MM.1S (cell line): ENCODE measurements at regions not wholly inside any gene's neighbourhood (a gene's known extent, or its start where the extent isn't known, plus 50 kb on each side); places are given as distances from the start of the nearest gene placed in this dataset.

Experiments
- CTCF ChIP-seq: fragments of 300-600 bp; sonication (generic); IDR thresholded peaks from 2 replicates; pipeline ENCODE4 v1.5.1; 2016; ENCODE audit warnings: antibody characterized with exemption, low read length, mixed read lengths
- EZH2 ChIP-seq: fragments of 300-600 bp; sonication (generic); optimal IDR thresholded peaks from 2 replicates; pipeline ENCODE3; 2017; ENCODE audit warnings: low read depth, mild to moderate bottlenecking, antibody characterized with exemption, low read length, mixed read lengths
- EZH2phosphoT487 ChIP-seq: fragments of 300-600 bp; sonication (generic); IDR thresholded peaks from 2 replicates; pipeline ENCODE4 v1.6.1; 2018; ENCODE audit warnings: antibody characterized with exemption, low read length

DNA sequence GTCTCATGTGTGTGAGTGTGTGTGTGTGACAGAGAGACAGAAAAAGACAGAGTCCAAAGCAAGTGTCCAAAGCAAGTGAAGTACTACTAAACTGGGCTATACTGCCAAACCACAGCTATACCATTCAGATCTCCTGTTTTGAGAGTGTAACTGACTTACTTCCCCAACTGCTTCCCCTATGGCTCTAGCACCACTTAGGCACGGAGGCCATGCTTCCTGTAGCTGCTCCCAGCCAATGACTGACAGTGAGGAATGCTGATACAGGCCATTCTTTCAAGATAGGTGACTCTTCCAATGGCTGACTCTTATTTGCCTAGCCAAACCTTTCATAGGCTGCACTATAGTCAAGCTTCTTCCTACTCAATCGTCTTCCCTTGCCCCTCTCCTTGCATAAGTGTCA lies 393.2 kb downstream of the BCAT1 start:
- no peak for TF ChIP-seq EZH2
- TF ChIP-seq CTCF, result no peak
- no peak for TF ChIP-seq EZH2phosphoT487
